H9 (cell line): ENCODE measurements at regions not wholly inside any gene's neighbourhood (a gene's known extent, or its start where the extent isn't known, plus 50 kb on each side); places are given as distances from the start of the nearest gene placed in this dataset.

Source experiments
- DNase-seq: peaks from one replicate; pipeline ENCODE4 v3.0.0-alpha.2; 2017
- H2AFZ ChIP-seq: one replicate; pipeline ENCODE4 v1.6.1; 2013; ENCODE audit warnings: mild to moderate bottlenecking, low read length, control low read depth, moderate library complexity
- H2AK5ac ChIP-seq: 2 replicates; pipeline ENCODE4 v1.6.1; 2013; ENCODE audit warnings: low read length, control low read depth, mixed read lengths; ENCODE audit not compliant: insufficient read length
- H2BK120ac ChIP-seq: one replicate; pipeline ENCODE4 v1.6.1; 2013; ENCODE audit warnings: low read depth, mild to moderate bottlenecking, low read length, control low read depth, inconsistent platforms; ENCODE audit not compliant: poor library complexity, severe bottlenecking
- H2BK12ac ChIP-seq: 2 replicates; pipeline ENCODE4 v1.6.1; 2013; ENCODE audit warnings: low read length, control low read depth, mixed read lengths, low read depth; ENCODE audit not compliant: insufficient read length
- H2BK15ac ChIP-seq: 2 replicates; pipeline ENCODE4 v1.6.1; 2013; ENCODE audit warnings: low read depth, low read length, control low read depth
- H2BK20ac ChIP-seq: one replicate; pipeline ENCODE4 v1.6.1; 2013; ENCODE audit warnings: low read depth, mild to moderate bottlenecking, low read length, control low read depth, inconsistent platforms; ENCODE audit not compliant: poor library complexity, severe bottlenecking
- H2BK5ac ChIP-seq: 2 replicates; pipeline ENCODE4 v1.6.1; 2013; ENCODE audit warnings: low read length, control low read depth, mixed read lengths; ENCODE audit not compliant: insufficient read length
- H3K14ac ChIP-seq: 2 replicates; pipeline ENCODE4 v1.6.1; 2013; ENCODE audit warnings: low read length, control low read depth; ENCODE audit not compliant: insufficient read depth
- H3K18ac ChIP-seq: 2 replicates; pipeline ENCODE4 v1.6.1; 2013; ENCODE audit warnings: low read depth, mild to moderate bottlenecking, mixed read lengths, low read length, control low read depth; ENCODE audit not compliant: insufficient read length
- H3K23ac ChIP-seq: 2 replicates; pipeline ENCODE4 v1.6.1; 2013; ENCODE audit warnings: low read length, control low read depth, mixed read lengths, low read depth; ENCODE audit not compliant: insufficient read length
- H3K23me2 ChIP-seq: 2 replicates; pipeline ENCODE4 v1.6.1; 2013; ENCODE audit warnings: low read depth, mild to moderate bottlenecking, mixed read lengths, low read length, control low read depth; ENCODE audit not compliant: insufficient read length, poor library complexity, severe bottlenecking
- H3K27ac ChIP-seq: 2 replicates; pipeline ENCODE4 v1.5.1; 2013; ENCODE audit warnings: low read length, control low read depth, mixed read lengths, low read depth; ENCODE audit not compliant: insufficient read length
- H3K27me3 ChIP-seq: 2 replicates; pipeline ENCODE4 v1.6.1; 2013; ENCODE audit warnings: low read length, control low read depth, inconsistent platforms; ENCODE audit not compliant: insufficient read depth
- H3K4ac ChIP-seq: 2 replicates; pipeline ENCODE4 v1.6.1; 2013; ENCODE audit warnings: low read depth, mild to moderate bottlenecking, control low read depth, inconsistent platforms, low read length, moderate library complexity
- H3K4me1 ChIP-seq: 2 replicates; pipeline ENCODE4 v1.6.1; 2013; ENCODE audit warnings: low read length, control low read depth, inconsistent platforms; ENCODE audit not compliant: insufficient read depth
- H3K4me2 ChIP-seq: 2 replicates; pipeline ENCODE4 v1.6.1; 2013; ENCODE audit warnings: low read length, control low read depth, mixed read lengths; ENCODE audit not compliant: insufficient read length, insufficient read depth
- H3K56ac ChIP-seq: 2 replicates; pipeline ENCODE4 v1.6.1; 2013; ENCODE audit warnings: low read depth, mild to moderate bottlenecking, mixed read lengths, low read length, control low read depth; ENCODE audit not compliant: insufficient read length
- H3K79me1 ChIP-seq: 2 replicates; pipeline ENCODE4 v1.6.1; 2013; ENCODE audit warnings: low read depth, mild to moderate bottlenecking, moderate library complexity, low read length, control low read depth, inconsistent platforms; ENCODE audit not compliant: insufficient read depth, poor library complexity, severe bottlenecking
- H3K79me2 ChIP-seq: 2 replicates; pipeline ENCODE4 v1.6.1; 2013; ENCODE audit warnings: low read length, control low read depth, inconsistent platforms; ENCODE audit not compliant: insufficient read depth
- H3K9ac ChIP-seq: 2 replicates; pipeline ENCODE4 v1.6.1; 2013; ENCODE audit warnings: low read length, control low read depth, mixed read lengths; ENCODE audit not compliant: insufficient read length; ENCODE audit errors: extremely low read depth
- H3K9me3 ChIP-seq: one replicate; pipeline ENCODE4 v1.6.1; 2013; ENCODE audit warnings: low read depth, low read length, inconsistent platforms; ENCODE audit not compliant: control insufficient read depth
- H3T11ph ChIP-seq: one replicate; pipeline ENCODE4 v1.6.1; 2013; ENCODE audit warnings: mild to moderate bottlenecking, low read length, control low read depth, inconsistent platforms
- H4K20me1 ChIP-seq: one replicate; pipeline ENCODE4 v1.6.1; 2013; ENCODE audit not compliant: control insufficient read depth, insufficient read length, insufficient read depth
- H4K5ac ChIP-seq: 2 replicates; pipeline ENCODE4 v1.6.1; 2013; ENCODE audit warnings: low read depth, mild to moderate bottlenecking, mixed read lengths, low read length, control low read depth; ENCODE audit not compliant: insufficient read length
- H4K8ac ChIP-seq: replicated peaks from 2 replicates; pipeline ENCODE4 v1.6.1; 2013; ENCODE audit warnings: low read length, control low read depth, mixed read lengths, low read depth; ENCODE audit not compliant: insufficient read length
- H4K91ac ChIP-seq: 2 replicates; pipeline ENCODE4 v1.6.1; 2013; ENCODE audit warnings: low read depth, mild to moderate bottlenecking, moderate library complexity, mixed read lengths, low read length, control low read depth; ENCODE audit not compliant: insufficient read length
- H3K27ac Mint-ChIP-seq, 3 experiments: 2 replicates in 2 of 3; 3 replicates in 1 of 3; pipeline ENCODE4 v1.8.0; 2020 to 2021; ENCODE audit warnings: mixed read lengths in 3 of 3, mild to moderate bottlenecking in 1 of 3, moderate library complexity in 1 of 3
- H3K27me3 Mint-ChIP-seq: 2 replicates; pipeline ENCODE4 v1.8.0; 2021; ENCODE audit warnings: low read depth, mild to moderate bottlenecking, moderate library complexity, mixed read lengths
- H3K36me3 Mint-ChIP-seq, 3 experiments: 2 replicates in 2 of 3; 3 replicates in 1 of 3; pipeline ENCODE4 v1.8.0; 2020 to 2021; ENCODE audit warnings: low read depth in 3 of 3, mixed read lengths in 3 of 3; ENCODE audit not compliant: insufficient read depth in 1 of 3
- H3K4me1 Mint-ChIP-seq, 2 experiments: 2 replicates each; pipeline ENCODE4 v1.8.0; 2020; ENCODE audit warnings: mixed read lengths in 2 of 2
- H3K4me3 Mint-ChIP-seq, 2 experiments: 2 replicates in 1 of 2; 3 replicates in 1 of 2; pipeline ENCODE4 v1.8.0; 2020 to 2021; ENCODE audit warnings: mild to moderate bottlenecking in 2 of 2, mixed read lengths in 2 of 2, moderate library complexity in 1 of 2
- H3K9me3 Mint-ChIP-seq, 2 experiments: 2 replicates in 1 of 2; 3 replicates in 1 of 2; pipeline ENCODE4 v1.8.0; 2020; ENCODE audit warnings: mild to moderate bottlenecking in 2 of 2, mixed read lengths in 2 of 2, moderate library complexity in 1 of 2
- CTCF ChIP-seq: fragments of 200-600 bp; sonication (generic); conservative IDR thresholded peaks from 3 replicates; pipeline ENCODE4 v1.8.0; 2021; ENCODE audit warnings: antibody characterized with exemption, mild to moderate bottlenecking
- WGBS: extraction: QIAGEN DNeasy Blood & Tissue Kit; methylation state at CpG from one replicate; pipeline ENCODE4 v1.1.7; 2013; ENCODE audit warnings: missing lambda C conversion rate, low lambda C conversion rate, mixed read lengths; ENCODE audit not compliant: insufficient read length; ENCODE audit errors: extremely low coverage; 5-methylcytosine and 5-hydroxymethylcytosine counted together

GRCh38 chr15:39153058-39153714 lies 427.7 kb upstream of the THBS1 start:
- no peak overlapping the region for H2AFZ ChIP-seq
- no peaks in the 10 kb centered on the region for H3K9me3 ChIP-seq
- H3K79me1 ChIP-seq: no peaks in the 10 kb centered on the region
- no peak overlapping the region for H3K4me3 Mint-ChIP-seq
- H2BK120ac ChIP-seq: no peak overlapping the region
- H4K20me1 ChIP-seq: no peaks in the 10 kb centered on the region
- no peak overlapping the region for H2BK5ac ChIP-seq
- no peak for TF ChIP-seq CTCF
- H3K27ac Mint-ChIP-seq: no peak overlapping the region
- no peak overlapping the region for H3K4me2 ChIP-seq
- no CpG with 5 or more reads among the region's 1 CpG for WGBS
- H2AK5ac ChIP-seq: no peak overlapping the region
- H4K91ac ChIP-seq: no peak overlapping the region
- no peak overlapping the region for H3K23ac ChIP-seq
- H3K18ac ChIP-seq: no peak overlapping the region
- H2BK20ac ChIP-seq: no peak overlapping the region
- H3T11ph ChIP-seq: no peak overlapping the region
- no peaks in the 10 kb centered on the region for H3K79me2 ChIP-seq
- H3K4me1 Mint-ChIP-seq: peaks cover 20 to 27% of the 10 kb centered on the region in 2 experiments
- no peak overlapping the region for H3K4ac ChIP-seq
- H4K5ac ChIP-seq: no peak overlapping the region
- no peak overlapping the region for H4K8ac ChIP-seq
- no peak overlapping the region for H2BK12ac ChIP-seq
- no peak overlapping the region for H3K9ac ChIP-seq
- no peak overlapping the region for H2BK15ac ChIP-seq
- H3K9me3 Mint-ChIP-seq: no peaks in the 10 kb centered on the region
- H3K56ac ChIP-seq: no peak overlapping the region
- H3K36me3 Mint-ChIP-seq: no peaks in the 10 kb centered on the region
- no peaks in the 10 kb centered on the region for H3K27me3 ChIP-seq
- H3K27me3 Mint-ChIP-seq: no peaks in the 10 kb centered on the region
- H3K23me2 ChIP-seq: no peaks in the 10 kb centered on the region
- no peak overlapping the region for H3K14ac ChIP-seq
- DNase-seq: no peak
- H3K4me1 ChIP-seq: no peaks in the 10 kb centered on the region
- H3K27ac ChIP-seq: no peak overlapping the region
